ENCODE measurements at regions not wholly inside any gene's neighbourhood (a gene's known extent, or its start where the extent isn't known, plus 50 kb on each side); places are given as distances from the start of the nearest gene placed in this dataset.

DNA sequence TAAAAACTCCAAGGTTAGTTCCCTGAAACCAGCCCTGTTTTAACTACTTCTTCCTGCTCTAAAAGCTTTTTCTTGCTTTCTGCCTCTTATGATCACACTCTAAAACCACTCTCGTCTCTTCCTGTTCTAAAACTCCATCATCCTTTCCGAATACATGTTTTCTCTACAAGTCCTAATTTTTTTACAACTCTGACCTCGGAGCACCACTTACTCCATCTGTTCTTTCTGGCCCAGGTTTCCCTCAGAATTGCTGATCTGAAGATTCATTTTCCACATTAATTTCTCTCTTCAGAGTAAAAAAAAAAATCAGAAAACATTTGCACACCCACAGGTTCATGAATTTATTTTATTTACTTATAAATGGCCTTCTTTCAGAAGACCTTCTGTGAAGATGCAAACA, 265.7 kb upstream of the CADM1 start:
- no peak for ATAC-seq
- DNase-seq (ENCODE audit: low read depth, low spot score) = no peak
- no TSS peak for BruUV-seq (replicated peaks)
- H3K36me3 ChIP-seq (ENCODE audit: control insufficient read depth, insufficient read depth, low read length) = no peaks in the 10 kb centered on the region
- intact Hi-C loops (cut with micrococcal nuclease; ENCODE audit: unreplicated experiment) = no loop called here
- H3K4me3 ChIP-seq (ENCODE audit: low read depth in 2 of 2, low read length in 2 of 2) = no peak overlapping the region
- ChIA-PET CTCF (no interaction called here), POLR2A (no interaction called here)
- H3K27me3 ChIP-seq (ENCODE audit: control insufficient read depth, insufficient read depth, low read length) = no peaks in the 10 kb centered on the region
- no peak for TF ChIP-seq REST (IDR thresholded peaks at IDR 0.05; ENCODE audit: insufficient read depth in 1 of 2, low read depth in 2 of 2, low read length in 1 of 2)
- TF ChIP-seq POLR2AphosphoS5 (IDR thresholded peaks at IDR 0.05; ENCODE audit: low read depth, low read length) = no peak
- in situ Hi-C loops (cut with HindIII; ENCODE audit: low pct_unique_long_range_greater_than_20kb, low sequenced_read_pairs) = no loop called here
- H3K4me1 ChIP-seq (ENCODE audit: control insufficient read depth, insufficient read depth, low read length) = no peaks in the 10 kb centered on the region
- no peak overlapping the region for H3K27ac ChIP-seq (ENCODE audit: low read length)
- no peaks in the 10 kb centered on the region for H3K9me3 ChIP-seq (ENCODE audit: control insufficient read depth, insufficient read depth, low read depth, low read length)

DNA sequence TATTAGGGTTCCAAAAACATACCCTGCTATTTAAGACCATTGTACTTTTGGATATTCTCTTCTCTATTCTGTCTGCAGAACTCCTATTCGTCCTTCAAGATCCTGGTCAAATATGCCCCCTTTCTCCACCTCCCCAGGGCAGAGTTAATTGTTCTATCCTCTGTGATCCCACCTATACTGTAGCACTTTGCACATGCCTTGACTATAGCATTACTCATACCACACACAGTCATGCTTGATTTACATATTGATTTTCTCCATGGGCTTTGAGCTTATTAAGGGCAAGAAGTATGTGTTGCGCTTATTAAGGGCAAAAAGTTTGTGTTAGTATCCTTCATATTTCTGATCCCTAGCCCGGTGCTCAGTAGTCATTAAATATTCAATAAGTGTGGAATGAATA, 263.7 kb upstream of the CADM1 start:
- in situ Hi-C loops (cut with HindIII; ENCODE audit: low pct_unique_long_range_greater_than_20kb, low sequenced_read_pairs) = no loop called here
- Histone ChIP-seq H3K4me3 (ENCODE audit: low read depth in 2 of 2, low read length in 2 of 2) (no peak overlapping the region), H3K4me1 (ENCODE audit: control insufficient read depth, insufficient read depth, low read length) (no peaks in the 10 kb centered on the region), H3K36me3 (ENCODE audit: control insufficient read depth, insufficient read depth, low read length) (no peaks in the 10 kb centered on the region), H3K9me3 (ENCODE audit: control insufficient read depth, insufficient read depth, low read depth, low read length) (no peaks in the 10 kb centered on the region), H3K27me3 (ENCODE audit: control insufficient read depth, insufficient read depth, low read length) (no peaks in the 10 kb centered on the region), H3K27ac (ENCODE audit: low read length) (no peak overlapping the region)
- intact Hi-C loops (cut with micrococcal nuclease; ENCODE audit: unreplicated experiment) = no loop called here
- ATAC-seq = no peak
- POLR2A ChIA-PET = no interaction called here
- DNase-seq (ENCODE audit: low read depth, low spot score) = no peak
- CTCF ChIA-PET = no interaction called here
- no peak for TF ChIP-seq REST (IDR thresholded peaks at IDR 0.05; ENCODE audit: insufficient read depth in 1 of 2, low read depth in 2 of 2, low read length in 1 of 2)
- TF ChIP-seq POLR2AphosphoS5 (IDR thresholded peaks at IDR 0.05; ENCODE audit: low read depth, low read length) = no peak
- TF ChIP-seq, protein P1, sequence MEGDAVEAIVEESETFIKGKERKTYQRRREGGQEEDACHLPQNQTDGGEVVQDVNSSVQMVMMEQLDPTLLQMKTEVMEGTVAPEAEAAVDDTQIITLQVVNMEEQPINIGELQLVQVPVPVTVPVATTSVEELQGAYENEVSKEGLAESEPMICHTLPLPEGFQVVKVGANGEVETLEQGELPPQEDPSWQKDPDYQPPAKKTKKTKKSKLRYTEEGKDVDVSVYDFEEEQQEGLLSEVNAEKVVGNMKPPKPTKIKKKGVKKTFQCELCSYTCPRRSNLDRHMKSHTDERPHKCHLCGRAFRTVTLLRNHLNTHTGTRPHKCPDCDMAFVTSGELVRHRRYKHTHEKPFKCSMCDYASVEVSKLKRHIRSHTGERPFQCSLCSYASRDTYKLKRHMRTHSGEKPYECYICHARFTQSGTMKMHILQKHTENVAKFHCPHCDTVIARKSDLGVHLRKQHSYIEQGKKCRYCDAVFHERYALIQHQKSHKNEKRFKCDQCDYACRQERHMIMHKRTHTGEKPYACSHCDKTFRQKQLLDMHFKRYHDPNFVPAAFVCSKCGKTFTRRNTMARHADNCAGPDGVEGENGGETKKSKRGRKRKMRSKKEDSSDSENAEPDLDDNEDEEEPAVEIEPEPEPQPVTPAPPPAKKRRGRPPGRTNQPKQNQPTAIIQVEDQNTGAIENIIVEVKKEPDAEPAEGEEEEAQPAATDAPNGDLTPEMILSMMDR (IDR thresholded peaks at IDR 0.05) = no peak
- TF ChIP-seq TCF7L2 (IDR thresholded peaks at IDR 0.05; ENCODE audit: low read depth, low read length) = no peak
- no peak for TF ChIP-seq SIN3A (IDR thresholded peaks at IDR 0.05; ENCODE audit: borderline replicate concordance, insufficient read depth, low read depth, low read length)
- BruUV-seq (replicated peaks) = no TSS peak
